Ureter (tissue), 1 donor: ENCODE measurements at regions not wholly inside any gene's neighbourhood (a gene's known extent, or its start where the extent isn't known, plus 50 kb on each side); places are given as distances from the start of the nearest gene placed in this dataset.

ENCODE experiments used
- DNase-seq: peaks from one replicate; pipeline ENCODE4 v3.0.0-alpha.2; 2020; ENCODE audit warnings: low spot score
- donor health status: DM: yes; HTN: yes; CAD: no.

DNA sequence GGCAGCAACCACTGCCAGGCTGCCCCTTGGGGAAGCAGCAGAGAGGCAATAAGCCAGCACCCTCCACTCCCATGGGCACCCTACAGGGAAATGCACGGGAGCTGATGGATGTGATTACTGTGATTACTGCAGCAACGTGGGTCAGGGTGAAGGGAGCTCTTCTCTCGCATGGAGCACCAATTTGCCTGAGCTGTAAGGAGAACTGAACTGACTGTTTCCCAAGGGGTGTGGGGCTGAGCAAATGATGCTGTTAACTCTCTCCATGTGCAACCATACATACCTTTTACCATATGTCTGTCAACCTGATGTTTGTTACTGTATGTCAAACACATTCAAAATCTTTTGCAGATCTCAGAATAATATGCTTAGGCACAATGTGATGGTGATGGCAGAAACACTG lies 680.6 kb downstream of the SQOR start:
- DNase-seq, result no peak

DNA sequence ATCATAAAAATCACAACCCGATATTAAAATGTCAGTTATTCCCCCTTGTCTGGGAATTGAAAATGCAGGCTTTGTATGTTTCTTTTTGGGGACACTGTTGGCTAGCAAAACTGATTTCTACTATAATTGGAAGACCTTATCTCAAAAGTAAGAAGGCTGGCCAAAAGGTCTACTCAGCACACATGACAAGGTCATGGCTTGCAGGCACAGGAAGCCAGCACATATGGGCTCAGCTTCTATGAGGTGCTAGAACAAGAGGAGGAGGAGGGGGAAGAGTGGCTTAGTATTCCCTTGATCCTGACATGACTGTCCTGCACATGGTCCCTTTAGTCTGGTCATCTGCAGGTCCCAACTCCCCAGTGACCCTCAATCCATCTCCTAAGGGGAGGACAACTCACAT lies 681.2 kb downstream of the SQOR start:
- no peak for DNase-seq

DNA sequence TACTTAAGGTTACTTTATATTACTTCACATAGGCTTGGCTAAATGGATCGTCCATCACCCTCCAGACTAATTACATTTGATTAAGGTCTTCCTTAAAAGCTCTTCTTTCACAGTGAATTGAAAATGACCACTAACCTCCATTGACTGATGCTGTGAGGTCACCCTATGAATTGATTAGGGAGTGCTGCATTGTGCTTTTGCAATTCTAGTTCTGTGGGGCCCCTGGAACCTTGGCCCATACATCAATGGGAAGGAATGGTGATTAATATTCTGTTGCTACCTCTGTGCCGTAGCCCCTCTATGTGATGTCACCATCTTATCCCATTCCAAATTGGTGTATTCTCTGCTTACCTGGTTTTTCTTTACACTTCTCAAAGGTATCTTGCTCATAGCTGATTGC lies 682.2 kb downstream of the SQOR start:
- DNase-seq, result no peak

DNA sequence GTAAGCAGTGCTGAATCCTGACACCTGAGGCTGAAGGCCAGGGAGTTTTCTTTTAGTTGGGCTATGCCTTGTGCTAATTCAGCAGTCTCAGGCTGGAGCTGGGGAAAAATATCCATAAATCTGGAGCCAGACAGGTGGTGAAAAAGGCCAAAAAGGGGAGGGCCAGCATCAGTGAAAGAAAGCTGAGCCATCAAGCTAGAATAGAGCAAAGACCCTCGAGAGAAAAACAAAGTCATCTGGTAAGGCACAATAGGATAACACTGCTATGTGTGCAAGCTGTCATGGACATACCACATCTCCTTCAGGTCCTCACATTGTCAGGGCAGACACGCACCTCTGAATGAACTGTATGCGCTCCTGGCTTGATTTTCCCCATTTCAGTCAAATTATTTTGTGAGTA lies 687.9 kb downstream of the SQOR start:
- no peak for DNase-seq

DNA sequence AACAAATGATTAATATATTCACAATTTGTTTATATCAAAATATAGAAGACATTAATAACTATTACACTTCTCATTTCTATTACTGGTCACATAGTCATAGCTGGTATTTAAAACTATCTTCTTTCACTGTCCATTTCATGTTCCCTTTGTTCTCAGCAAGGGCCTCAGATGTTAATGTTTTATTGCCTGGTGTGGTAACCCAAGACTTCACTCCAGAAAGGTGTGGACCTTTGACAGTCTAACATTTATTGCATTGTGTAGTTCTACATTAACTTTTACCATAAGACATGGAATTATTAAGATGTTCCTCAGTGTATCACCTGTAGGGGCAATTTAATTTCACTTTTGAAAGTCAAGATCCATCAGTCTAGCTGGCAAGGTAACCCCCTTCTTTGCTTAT lies 691.3 kb downstream of the SQOR start:
- no peak for DNase-seq

DNA sequence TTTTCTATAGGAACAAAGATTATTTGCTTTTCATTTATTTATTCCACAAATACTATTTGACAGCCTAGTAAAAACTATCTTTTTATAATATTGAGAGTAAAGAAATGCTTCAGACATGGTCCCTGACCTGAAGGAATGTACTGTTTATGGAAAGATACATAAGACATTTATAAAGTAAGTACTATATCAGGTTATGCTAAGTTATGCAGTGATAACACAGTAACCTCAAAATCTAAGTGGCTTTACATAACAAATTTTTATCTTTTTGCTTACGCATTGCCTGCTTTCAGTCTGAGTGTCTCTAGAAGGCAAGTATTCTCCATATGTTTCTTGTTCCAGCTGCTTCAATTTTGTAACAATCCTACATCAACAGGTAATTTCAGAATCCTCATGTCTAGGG lies 694.0 kb downstream of the SQOR start:
- DNase-seq, result no peak

DNA sequence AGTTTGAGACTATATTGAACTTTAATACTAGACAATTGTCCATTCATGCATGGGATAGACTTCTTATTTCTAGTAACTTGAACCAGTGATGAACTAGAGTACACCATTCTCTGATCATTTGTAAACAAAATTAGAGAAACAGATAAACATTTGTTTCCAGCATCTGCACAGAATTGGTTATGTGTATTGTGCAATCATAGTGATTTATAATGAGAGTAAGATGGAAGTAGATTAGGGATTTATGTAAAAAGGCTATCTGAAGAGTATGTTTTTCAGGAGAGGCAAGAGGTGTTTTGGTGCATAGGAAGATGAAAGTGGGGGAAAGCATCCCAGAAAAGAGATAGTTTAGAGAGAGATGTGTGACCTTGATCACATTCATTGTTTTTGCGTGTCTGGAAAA lies 695.0 kb downstream of the SQOR start:
- no peak for DNase-seq

DNA sequence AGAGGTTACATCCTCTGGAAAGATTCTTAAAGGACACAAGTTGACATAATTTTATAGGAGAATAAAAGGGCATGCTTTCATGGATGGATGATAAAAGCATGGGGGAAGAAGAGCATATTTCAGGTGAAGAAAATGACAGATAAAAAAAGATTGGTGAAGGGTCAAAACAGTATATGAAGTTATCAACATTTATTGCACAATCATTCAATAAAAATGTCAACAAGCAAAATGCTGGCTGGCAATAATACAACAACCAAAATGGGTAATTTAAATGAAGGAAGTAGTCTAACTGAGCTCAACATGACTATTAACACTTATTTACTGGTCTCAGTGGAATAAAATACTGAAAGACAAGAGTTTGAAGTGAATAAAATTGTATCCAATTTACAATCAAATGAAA lies 696.7 kb downstream of the SQOR start:
- DNase-seq, result no peak

DNA sequence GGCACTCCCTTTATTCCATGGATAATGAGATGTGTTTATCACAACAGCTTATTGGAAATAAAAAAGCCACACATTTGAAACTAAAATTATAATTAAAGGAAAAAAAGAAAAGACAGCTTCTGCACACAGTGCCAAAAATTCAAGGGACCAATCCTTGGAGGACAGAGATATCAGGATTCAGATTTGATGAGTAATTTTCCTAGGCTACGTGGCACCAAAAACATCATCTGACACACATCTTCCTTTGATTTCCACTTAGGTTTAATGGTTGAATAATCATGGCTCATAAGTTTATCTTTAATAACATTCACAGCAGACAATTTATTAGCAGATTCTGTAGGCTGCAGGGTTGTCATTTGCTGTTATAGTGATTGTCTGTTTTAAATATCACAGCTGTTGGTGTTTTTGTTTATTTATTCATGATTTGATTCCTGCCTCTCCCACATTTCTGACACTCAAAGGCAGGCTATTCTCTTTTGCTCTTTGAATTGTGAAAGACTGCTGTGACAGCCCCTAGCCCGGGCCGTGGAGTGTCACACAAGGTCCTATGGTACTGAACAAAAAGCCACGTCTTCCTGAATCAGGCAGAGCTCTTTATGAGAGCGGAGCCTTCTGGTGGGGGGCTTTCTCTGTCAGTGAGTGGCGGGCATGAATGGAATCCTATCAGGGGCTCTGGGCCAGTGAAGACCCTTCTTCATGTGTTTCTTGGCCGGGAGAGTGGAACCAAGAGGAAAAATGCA lies 708.5 kb downstream of the SQOR start:
- DNase-seq, result no peak

DNA sequence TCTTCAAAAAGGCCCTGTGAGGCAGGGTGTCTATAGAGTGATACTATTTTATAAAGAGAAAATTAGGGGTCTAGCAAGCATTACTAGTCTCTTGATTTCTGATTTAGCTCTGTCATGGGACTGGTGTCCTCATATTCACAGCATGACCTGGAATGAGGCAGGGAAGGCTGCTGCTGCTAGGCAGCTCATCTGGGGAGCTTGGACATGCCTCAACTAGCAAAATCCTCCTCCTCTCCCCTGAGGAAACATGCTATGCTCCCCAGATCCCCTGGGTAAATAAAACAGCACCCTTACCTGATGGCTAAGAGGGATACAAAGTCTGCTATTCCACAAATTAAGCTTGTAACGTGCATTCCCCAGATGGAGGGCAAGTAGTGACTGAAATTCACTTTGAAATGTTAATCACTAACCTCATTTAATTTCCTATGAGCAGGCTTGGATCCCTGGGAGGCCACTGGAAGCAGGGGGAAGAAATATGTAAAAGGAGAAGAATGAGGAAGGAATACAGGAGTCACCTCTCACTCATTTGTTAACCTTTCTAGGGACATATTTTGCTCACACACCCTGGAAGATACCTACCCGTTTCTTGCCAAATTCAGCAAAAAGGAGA lies 709.4 kb downstream of the SQOR start:
- no peak for DNase-seq

DNA sequence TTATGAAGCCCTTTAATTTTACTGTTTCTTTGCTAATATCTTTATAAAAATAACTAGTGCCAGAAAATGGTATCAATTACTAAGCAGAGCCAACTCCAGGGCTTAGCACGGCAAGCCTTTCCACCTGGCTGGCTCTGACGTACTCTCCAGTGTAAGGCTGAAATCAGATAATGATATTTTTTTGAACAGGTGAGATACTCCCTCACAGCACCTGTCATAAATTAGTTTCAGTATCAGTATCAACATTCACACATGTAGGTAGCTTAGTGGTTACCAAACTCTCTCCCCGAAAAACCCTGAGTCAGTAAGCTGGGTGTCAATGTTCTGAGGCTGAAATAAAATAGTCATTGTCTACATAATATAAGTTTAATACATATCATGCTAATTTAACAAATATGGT lies 710.1 kb downstream of the SQOR start:
- DNase-seq, result no peak

DNA sequence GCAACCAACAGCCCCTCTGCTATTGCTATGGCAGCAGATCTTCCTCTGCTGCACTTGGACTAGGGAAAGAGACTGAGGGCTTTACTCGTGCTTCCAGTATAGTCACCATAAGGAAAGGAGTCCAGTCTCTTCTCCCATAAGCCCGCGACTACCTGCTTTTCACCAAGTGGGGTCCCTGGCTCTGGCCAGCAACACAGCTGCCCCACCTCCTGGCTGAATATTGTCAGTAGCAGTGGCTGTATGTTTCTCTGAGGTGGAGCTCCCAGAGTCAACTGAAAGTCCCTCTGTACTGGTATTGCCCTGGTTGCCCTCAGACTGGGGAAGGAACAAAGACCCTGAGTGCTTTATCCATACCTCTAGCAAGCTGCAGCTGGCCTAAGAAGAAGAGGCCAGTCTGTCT lies 719.6 kb downstream of the SQOR start:
- no peak for DNase-seq

DNA sequence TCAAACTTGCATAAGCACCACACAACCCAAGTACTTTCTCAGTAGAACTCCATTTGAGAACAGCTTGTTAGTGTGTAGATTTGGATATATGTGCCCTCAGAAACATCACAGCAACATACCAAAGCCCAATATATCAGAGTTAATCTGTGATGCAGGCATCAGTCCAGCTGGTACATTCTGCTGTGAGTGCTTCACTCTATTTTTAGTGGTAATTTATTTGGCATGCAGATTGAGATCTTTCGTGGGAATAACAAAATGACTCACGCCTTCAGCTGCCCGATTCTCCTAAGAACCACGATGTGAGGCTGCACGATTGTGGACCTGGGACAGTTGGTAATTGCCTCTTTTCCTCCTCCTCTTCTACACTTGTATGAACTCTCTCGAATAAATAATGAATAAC lies 730.7 kb downstream of the SQOR start:
- DNase-seq, result no peak

DNA sequence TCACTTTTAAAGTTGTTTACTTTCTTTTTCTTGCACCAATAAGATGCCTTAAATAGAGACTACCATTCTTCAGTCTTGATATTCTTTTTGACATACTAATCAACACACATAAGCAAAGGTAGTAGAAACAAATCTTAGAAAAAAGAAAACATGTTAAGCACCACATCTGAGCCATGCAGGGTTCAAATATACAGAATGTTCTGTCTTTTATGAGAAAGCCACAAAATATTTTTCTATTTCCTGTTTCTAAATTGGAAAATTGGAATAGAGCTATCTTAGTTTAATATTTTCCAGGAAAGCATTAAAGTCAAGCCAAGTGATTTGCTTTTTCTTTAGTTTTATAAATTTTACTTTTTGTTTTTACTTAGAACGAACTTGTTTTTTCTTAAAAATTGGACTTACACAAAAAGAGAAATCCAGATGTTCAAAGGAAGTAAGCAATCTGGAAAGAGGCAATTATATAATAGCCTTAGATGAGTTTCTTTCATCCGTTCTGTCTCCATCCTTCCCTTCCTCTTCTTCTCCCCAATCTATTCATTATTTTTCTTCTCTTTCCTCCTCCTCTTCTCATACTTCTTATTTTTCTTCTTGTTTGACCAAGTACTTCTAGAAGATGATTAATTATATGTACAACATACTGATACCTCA lies 731.7 kb downstream of the SQOR start:
- no peak for DNase-seq

DNA sequence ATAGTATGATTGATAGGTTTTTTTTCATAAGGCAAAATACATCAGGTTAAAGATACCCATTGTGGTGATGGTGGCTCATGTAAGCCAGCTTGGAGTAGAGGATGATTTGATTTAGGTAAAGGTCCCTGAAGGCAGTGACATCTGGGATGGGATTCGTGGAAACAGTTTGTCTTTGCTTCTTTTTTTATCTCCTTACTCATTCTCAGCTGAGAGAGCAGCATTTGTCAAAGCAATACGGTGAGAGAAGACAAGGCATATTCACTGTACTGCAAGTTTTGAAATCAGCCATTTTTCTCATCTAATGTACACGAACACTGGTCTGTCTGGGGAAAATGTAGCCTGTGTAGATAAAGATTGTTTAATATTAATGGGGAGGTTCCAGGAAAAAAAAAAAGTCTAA lies 749.1 kb downstream of the SQOR start:
- no peak for DNase-seq

DNA sequence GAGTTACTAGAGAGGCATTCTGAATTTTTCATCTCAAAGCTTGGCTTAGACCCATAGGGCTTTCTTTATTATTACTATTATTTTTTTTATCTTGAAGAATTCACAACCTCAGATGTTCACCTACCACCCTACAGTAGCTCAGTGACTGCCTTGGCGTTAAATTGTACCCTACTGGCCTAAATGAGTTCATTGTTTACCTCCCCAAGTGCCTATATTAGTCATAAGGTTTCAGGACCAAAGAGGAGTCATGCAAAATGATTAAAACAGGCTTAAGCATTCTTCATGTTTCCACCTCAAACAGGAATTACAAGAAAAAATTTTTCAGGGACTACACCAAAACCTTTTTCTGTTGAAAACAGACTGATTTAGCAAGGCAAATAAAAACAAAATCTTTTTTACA lies 751.5 kb downstream of the SQOR start:
- DNase-seq, result no peak

DNA sequence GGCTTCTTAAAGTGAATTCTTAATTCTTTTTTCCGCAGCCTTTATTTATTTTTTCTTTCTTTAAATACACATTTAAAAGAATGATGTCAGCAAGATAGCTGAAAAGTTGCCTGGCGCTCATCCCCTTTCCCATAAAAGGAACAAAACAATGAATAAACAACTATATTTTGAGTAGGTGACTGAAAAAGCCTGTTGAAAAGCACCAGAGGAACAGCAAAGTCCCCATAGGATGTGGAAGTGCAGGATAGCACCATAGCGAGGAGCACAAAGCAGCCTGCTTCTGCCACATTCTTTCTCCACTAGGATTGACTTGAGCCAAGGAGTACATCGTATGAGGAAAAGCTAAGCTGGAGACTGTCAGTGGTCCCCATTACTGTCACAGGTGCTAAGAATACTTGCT lies 754.9 kb downstream of the SQOR start:
- DNase-seq, result no peak

DNA sequence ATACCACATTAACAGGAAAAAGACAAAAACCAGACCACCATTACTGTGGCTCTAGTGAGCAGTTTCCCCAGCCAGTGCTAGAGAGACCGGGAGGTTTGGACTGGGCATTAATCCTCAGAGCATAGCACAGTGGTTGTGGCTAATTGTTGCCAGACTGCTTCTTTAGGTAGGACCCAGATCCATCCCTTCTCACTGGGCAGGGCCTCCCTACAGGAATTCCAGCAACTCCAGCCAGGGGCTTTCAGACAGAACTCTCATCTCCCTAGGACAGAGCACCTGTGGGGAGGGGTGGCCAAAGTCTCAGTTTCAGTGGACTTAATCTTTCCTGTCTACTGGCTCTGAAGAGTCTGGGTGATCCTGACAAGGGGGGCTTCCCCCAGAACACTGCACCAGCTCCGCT lies 759.6 kb downstream of the SQOR start:
- DNase-seq, result no peak

DNA sequence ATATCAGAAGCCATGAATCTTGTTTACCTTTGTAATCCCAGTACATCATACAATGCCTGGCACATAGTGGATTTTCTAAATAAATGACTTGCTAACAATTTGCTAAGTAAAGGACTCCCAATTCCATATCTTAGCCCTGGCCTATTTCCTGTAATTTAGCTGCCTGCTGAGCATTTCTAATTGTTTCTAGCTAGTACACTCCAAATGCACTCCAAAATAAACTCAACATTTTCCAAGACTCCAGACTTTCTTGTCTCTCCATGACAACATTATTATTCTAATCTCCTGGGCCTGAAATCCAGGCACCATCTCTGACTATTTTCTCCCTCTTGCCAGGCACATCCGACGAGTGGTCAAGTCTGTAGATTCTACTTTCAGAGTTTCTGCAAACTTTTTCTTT lies 773.5 kb downstream of the SQOR start:
- no peak for DNase-seq

DNA sequence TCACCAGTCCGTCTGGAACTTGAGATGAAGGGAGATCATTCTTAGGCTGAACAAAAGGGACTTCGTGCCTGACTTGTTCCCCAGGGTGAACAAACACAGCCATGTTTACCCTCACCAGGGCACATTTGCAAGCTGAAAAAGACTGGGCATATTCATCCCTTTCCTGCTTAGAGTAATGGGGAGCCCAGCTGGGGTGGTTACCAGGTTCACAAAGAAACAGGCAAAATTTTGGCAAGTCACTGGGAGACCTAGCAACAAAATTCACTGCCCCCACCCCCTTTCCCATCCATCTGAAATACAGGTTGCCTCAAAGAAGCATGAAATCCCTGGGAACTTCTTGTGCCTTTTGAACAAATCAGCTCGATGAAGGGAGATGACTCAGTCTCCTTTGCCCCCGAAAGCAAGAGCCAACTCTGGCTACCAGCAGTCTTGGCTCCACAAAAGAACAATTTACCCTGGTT lies 775.0 kb downstream of the SQOR start:
- no peak for DNase-seq

DNA sequence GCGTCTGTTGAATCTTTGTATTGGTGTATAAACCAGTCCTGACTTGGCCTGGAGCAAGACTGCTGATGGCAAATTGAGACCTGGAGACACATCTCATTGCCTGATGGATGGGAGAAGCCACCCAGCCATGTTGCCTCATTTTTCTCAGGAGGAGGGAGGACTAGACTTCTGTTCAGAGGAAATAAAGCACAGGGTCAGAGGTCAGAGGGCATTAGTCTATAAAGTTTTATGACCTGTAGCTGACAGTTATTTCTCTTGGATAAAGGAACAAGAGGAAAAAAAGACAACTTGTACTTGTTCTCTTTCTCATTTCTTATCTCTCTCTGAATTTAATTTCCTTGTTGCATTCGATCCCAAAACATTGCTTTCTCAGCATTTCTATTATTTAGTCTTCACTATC lies 775.9 kb downstream of the SQOR start:
- no peak for DNase-seq

DNA sequence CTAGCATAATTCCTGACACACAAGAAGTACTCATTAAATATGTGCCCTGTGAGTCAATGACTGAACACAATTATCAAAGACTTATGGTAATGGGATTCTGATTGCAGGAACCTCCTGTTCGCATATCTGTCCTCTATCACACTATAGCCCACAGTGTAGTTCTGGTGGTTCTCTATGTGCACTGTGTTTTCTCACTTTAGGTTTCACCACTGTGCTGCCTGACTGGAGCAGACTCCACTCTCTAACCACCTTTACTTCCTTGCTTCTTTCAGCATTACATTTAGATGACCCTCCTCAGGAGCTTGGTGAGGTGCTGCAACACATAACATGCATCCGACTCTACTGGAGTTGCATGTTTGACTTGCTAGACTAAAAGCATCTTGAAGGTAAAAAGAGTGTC lies 777.1 kb downstream of the SQOR start:
- DNase-seq, result no peak

DNA sequence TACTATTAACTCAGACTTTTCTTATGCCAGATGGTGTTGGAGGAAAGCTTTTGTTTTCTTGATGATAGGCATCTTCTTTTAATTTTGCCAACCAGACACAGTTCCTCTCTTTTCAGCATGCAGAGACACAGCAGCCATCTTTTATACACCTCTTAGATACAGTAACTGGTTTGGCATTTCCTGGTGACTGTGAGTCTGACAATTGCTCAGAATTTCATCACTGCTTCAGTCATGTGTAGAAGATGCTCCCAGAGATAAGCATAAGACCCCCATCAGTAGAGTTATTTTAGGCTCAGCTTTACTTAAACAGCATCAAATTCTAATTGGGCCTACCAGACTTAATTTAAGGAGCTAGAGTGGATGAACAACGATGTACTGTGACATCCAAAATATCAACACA lies 779.0 kb downstream of the SQOR start:
- no peak for DNase-seq
